ENCODE measurements at regions not wholly inside any gene's neighbourhood (a gene's known extent, or its start where the extent isn't known, plus 50 kb on each side); places are given as distances from the start of the nearest gene placed in this dataset.

DNA sequence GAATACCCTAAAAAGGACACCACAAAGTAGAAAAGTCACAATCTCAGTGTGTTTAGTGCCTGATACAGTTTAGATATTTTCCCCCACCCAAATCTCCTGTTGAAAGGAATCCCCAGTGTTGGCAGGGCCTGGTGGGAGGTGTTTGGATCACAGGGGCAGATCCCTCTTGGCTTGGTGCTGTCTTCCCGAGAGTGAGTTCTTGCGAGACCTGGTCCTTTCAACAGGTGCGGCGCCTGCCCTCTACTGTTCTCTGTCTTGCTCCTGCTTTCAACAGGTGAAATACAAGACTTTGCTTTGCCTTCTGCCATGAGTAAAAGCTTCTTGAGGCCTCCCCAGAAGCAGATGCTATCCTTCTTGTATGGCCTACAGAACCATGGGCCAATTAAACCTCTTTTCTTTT lies 534.3 kb upstream of the NRSN1 start:
- TF ChIP-seq, protein P1, sequence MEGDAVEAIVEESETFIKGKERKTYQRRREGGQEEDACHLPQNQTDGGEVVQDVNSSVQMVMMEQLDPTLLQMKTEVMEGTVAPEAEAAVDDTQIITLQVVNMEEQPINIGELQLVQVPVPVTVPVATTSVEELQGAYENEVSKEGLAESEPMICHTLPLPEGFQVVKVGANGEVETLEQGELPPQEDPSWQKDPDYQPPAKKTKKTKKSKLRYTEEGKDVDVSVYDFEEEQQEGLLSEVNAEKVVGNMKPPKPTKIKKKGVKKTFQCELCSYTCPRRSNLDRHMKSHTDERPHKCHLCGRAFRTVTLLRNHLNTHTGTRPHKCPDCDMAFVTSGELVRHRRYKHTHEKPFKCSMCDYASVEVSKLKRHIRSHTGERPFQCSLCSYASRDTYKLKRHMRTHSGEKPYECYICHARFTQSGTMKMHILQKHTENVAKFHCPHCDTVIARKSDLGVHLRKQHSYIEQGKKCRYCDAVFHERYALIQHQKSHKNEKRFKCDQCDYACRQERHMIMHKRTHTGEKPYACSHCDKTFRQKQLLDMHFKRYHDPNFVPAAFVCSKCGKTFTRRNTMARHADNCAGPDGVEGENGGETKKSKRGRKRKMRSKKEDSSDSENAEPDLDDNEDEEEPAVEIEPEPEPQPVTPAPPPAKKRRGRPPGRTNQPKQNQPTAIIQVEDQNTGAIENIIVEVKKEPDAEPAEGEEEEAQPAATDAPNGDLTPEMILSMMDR (IDR thresholded peaks at IDR 0.05), result no peak
- TF ChIP-seq POLR2A (IDR thresholded peaks at IDR 0.05; ENCODE audit: low read depth) (no peak), EP300 (IDR thresholded peaks at IDR 0.05) (no peak)

All from esophagus muscularis mucosa (tissue), 4 donors.